Nephron (organoid): ENCODE measurements at regions not wholly inside any gene's neighbourhood (a gene's known extent, or its start where the extent isn't known, plus 50 kb on each side); places are given as distances from the start of the nearest gene placed in this dataset.

Source experiments
- H3K27ac Mint-ChIP-seq, 3 experiments: 2 replicates each; pipeline ENCODE4 v1.8.0; 2020; ENCODE audit warnings: mixed read lengths in 3 of 3, mild to moderate bottlenecking in 2 of 3, moderate library complexity in 1 of 3
- H3K27me3 Mint-ChIP-seq: 2 replicates; pipeline ENCODE4 v1.8.0; 2021; ENCODE audit warnings: low read depth, mild to moderate bottlenecking, moderate library complexity, mixed read lengths
- H3K36me3 Mint-ChIP-seq: 2 replicates; pipeline ENCODE4 v1.8.0; 2020; ENCODE audit warnings: low read depth, mixed read lengths
- H3K4me1 Mint-ChIP-seq: 2 replicates; pipeline ENCODE4 v1.8.0; 2020; ENCODE audit warnings: mixed read lengths
- H3K4me3 Mint-ChIP-seq, 3 experiments: 2 replicates each; pipeline ENCODE4 v1.8.0; 2020; ENCODE audit warnings: mild to moderate bottlenecking in 3 of 3, mixed read lengths in 3 of 3, moderate library complexity in 2 of 3
- H3K9me3 Mint-ChIP-seq: 2 replicates; pipeline ENCODE4 v1.8.0; 2020; ENCODE audit warnings: mixed read lengths
- CTCF ChIP-seq, 3 experiments: fragments of 200-600 bp; sonication (generic); IDR thresholded peaks; one replicate each; pipeline ENCODE4 v1.5.0; 2021; ENCODE audit warnings: antibody characterized with exemption in 3 of 3; ENCODE audit not compliant: unreplicated experiment in 3 of 3

GRCh38 chr5:126081209-126081608 is 342.0 kb upstream of the GRAMD2B start:
- no peak overlapping the region for H3K27ac Mint-ChIP-seq
- H3K9me3 Mint-ChIP-seq = peaks cover 45% of the 10 kb centered on the region
- peaks cover 20% of the 10 kb centered on the region for H3K36me3 Mint-ChIP-seq
- TF ChIP-seq CTCF (IDR thresholded peaks at IDR 0.05; ENCODE audit: unreplicated experiment in 3 of 3) = no peak
- no peaks in the 10 kb centered on the region for H3K27me3 Mint-ChIP-seq
- no peaks in the 10 kb centered on the region for H3K4me1 Mint-ChIP-seq
- no peak overlapping the region for H3K4me3 Mint-ChIP-seq

GRCh38 chr5:126093041-126093440 is 330.2 kb upstream of the GRAMD2B start:
- Mint-ChIP-seq H3K4me3 (no peak overlapping the region), H3K27me3 (no peaks in the 10 kb centered on the region), H3K36me3 (no peaks in the 10 kb centered on the region), H3K9me3 (peaks cover 26% of the 10 kb centered on the region), H3K27ac (no peak overlapping the region), H3K4me1 (no peaks in the 10 kb centered on the region)
- TF ChIP-seq CTCF (IDR thresholded peaks at IDR 0.05; ENCODE audit: unreplicated experiment in 3 of 3) = no peak

GRCh38 chr5:126093718-126094117 is 329.5 kb upstream of the GRAMD2B start:
- H3K36me3 Mint-ChIP-seq = no peaks in the 10 kb centered on the region
- no peak overlapping the region for H3K27ac Mint-ChIP-seq
- no peak for TF ChIP-seq CTCF (IDR thresholded peaks at IDR 0.05; ENCODE audit: unreplicated experiment in 3 of 3)
- H3K4me3 Mint-ChIP-seq = no peak overlapping the region
- H3K4me1 Mint-ChIP-seq = no peaks in the 10 kb centered on the region
- peaks cover 22% of the 10 kb centered on the region for H3K9me3 Mint-ChIP-seq
- no peaks in the 10 kb centered on the region for H3K27me3 Mint-ChIP-seq

- no peaks in the 10 kb centered on the region for H3K27me3 Mint-ChIP-seq
- TF ChIP-seq CTCF (IDR thresholded peaks at IDR 0.05; ENCODE audit: unreplicated experiment in 3 of 3) = no peak
- H3K27ac Mint-ChIP-seq = no peak overlapping the region
- H3K36me3 Mint-ChIP-seq = no peaks in the 10 kb centered on the region
- no peaks in the 10 kb centered on the region for H3K4me1 Mint-ChIP-seq
- H3K9me3 Mint-ChIP-seq = peaks cover 14% of the 10 kb centered on the region
- no peak overlapping the region for H3K4me3 Mint-ChIP-seq
These were observed 328.2 kb upstream of the GRAMD2B start for GRCh38 chr5:126094991-126095390.

- Mint-ChIP-seq H3K36me3 (no peaks in the 10 kb centered on the region), H3K4me1 (no peaks in the 10 kb centered on the region)
These were observed 326.7 kb upstream of the GRAMD2B start for GRCh38 chr5:126096442-126097006.

More at GRCh38 chr5:126096442-126097006, 326.7 kb upstream of the GRAMD2B start:
- no peak for TF ChIP-seq CTCF (IDR thresholded peaks at IDR 0.05; ENCODE audit: unreplicated experiment in 3 of 3)
- Mint-ChIP-seq H3K4me3 (no peak overlapping the region), H3K27me3 (no peaks in the 10 kb centered on the region), H3K9me3 (peaks cover 6% of the 10 kb centered on the region), H3K27ac (peak overlapping the region in 1 of 3 experiments; percentile 13)
